Keratinocyte (primary cell): ENCODE measurements at regions not wholly inside any gene's neighbourhood (a gene's known extent, or its start where the extent isn't known, plus 50 kb on each side); places are given as distances from the start of the nearest gene placed in this dataset.

Experiments used
- DNase-seq: peaks from one replicate; pipeline ENCODE4 v3.0.0-alpha.2; 2011; ENCODE audit warnings: low read depth, missing footprints, low spot score
- FAIRE-seq: peaks from 2 replicates; lab custom pipeline; 2011; peaks lifted over from hg19 to GRCh38; lab: Jason Lieb, UNC
- H2AFZ ChIP-seq: 2 replicates; pipeline ENCODE4 v1.6.0; 2012; ENCODE audit warnings: low read length, control low read depth, inconsistent platforms; ENCODE audit not compliant: control insufficient read depth
- H3K27ac ChIP-seq: 2 replicates; pipeline ENCODE4 v1.5.1; 2011; ENCODE audit warnings: low read length; ENCODE audit not compliant: control insufficient read depth, insufficient read depth
- H3K27me3 ChIP-seq: 3 replicates; pipeline ENCODE4 v1.6.0; 2011; ENCODE audit warnings: low read length; ENCODE audit not compliant: control insufficient read depth, insufficient read depth; ENCODE audit errors: extremely low read depth
- H3K36me3 ChIP-seq, 2 experiments: 2 replicates in 1 of 2; 3 replicates in 1 of 2; pipeline ENCODE4 v1.5.1; 2011; ENCODE audit warnings: low read length in 2 of 2, mild to moderate bottlenecking in 1 of 2; ENCODE audit not compliant: control insufficient read depth in 2 of 2, insufficient read depth in 2 of 2; ENCODE audit errors: extremely low read depth in 1 of 2
- H3K4me1 ChIP-seq: 3 replicates; pipeline ENCODE4 v1.5.1; 2011; ENCODE audit warnings: low read length; ENCODE audit not compliant: control insufficient read depth, insufficient read depth; ENCODE audit errors: extremely low read depth
- H3K4me2 ChIP-seq: 3 replicates; pipeline ENCODE4 v1.6.0; 2011; ENCODE audit warnings: low read depth, low read length; ENCODE audit not compliant: control insufficient read depth, insufficient read depth; ENCODE audit errors: extremely low read depth
- H3K4me3 ChIP-seq, 3 experiments: fragments of 200-600 bp in 1 of 3; sonication (generic) in 1 of 3; 2 replicates in 2 of 3; 3 replicates in 1 of 3; pipeline ENCODE4 v1.5.1; 2011 to 2016; ENCODE audit warnings: low read length in 3 of 3, mild to moderate bottlenecking in 3 of 3, control low read depth in 2 of 3, inconsistent platforms in 1 of 3, low read depth in 1 of 3, mixed read lengths in 1 of 3, mixed run types in 1 of 3, moderate library complexity in 1 of 3; ENCODE audit not compliant: control insufficient read depth in 2 of 3, insufficient read depth in 2 of 3; ENCODE audit errors: extremely low read depth in 1 of 3
- H3K79me2 ChIP-seq: 2 replicates; pipeline ENCODE4 v1.6.0; 2012; ENCODE audit warnings: low read length; ENCODE audit not compliant: control insufficient read depth, insufficient read depth
- H3K9ac ChIP-seq: 3 replicates; pipeline ENCODE4 v1.6.0; 2011; ENCODE audit warnings: low read length; ENCODE audit not compliant: control insufficient read depth, insufficient read depth; ENCODE audit errors: extremely low read depth
- H3K9me1 ChIP-seq: 3 replicates; pipeline ENCODE4 v1.6.0; 2011; ENCODE audit warnings: low read length; ENCODE audit not compliant: control insufficient read depth, insufficient read depth; ENCODE audit errors: extremely low read depth
- H3K9me3 ChIP-seq: 2 replicates; pipeline ENCODE4 v1.5.1; 2012; ENCODE audit warnings: low read depth, low read length; ENCODE audit not compliant: control insufficient read depth
- H4K20me1 ChIP-seq: 3 replicates; pipeline ENCODE4 v1.6.0; 2011; ENCODE audit warnings: low read length; ENCODE audit not compliant: control insufficient read depth, insufficient read depth; ENCODE audit errors: extremely low read depth
- CTCF ChIP-seq, 3 experiments: IDR thresholded peaks in 1 of 3; conservative IDR thresholded peaks in 1 of 3; optimal IDR thresholded peaks in 1 of 3; 2 replicates in 2 of 3; 3 replicates in 1 of 3; pipeline versions ENCODE3 to v1.5.1; 2011; ENCODE audit warnings: low read length in 3 of 3, mild to moderate bottlenecking in 3 of 3, moderate library complexity in 2 of 3, control low read depth in 1 of 3, inconsistent platforms in 1 of 3; ENCODE audit not compliant: insufficient read depth in 2 of 3; ENCODE audit errors: extremely low read depth in 1 of 3
- EZH2 ChIP-seq: IDR thresholded peaks from one replicate; pipeline ENCODE4 v1.6.1; 2012; ENCODE audit warnings: inconsistent platforms, mild to moderate bottlenecking, low read length, moderate library complexity
- dilution Hi-C: fragments of 300-500 bp; cut with MboI; formaldehyde crosslinking; loops from one replicate; pipeline ENCODE4 v1.7.0; 2020; ENCODE audit warnings: low sequenced_read_pairs; ENCODE audit not compliant: extremely low pct_ligation_motif_present

- dilution Hi-C loops, result no loop called here
- no peaks in the 10 kb centered on the region for H4K20me1 ChIP-seq
- H3K9me1 ChIP-seq, result no peaks in the 10 kb centered on the region
- H3K4me3 ChIP-seq, result no peak overlapping the region
- no peak for FAIRE-seq
- H3K4me1 ChIP-seq, result no peaks in the 10 kb centered on the region
- no peak overlapping the region for H3K4me2 ChIP-seq
- H3K9ac ChIP-seq, result no peak overlapping the region
- DNase-seq, result no peak
- no peaks in the 10 kb centered on the region for H3K36me3 ChIP-seq
- no peaks in the 10 kb centered on the region for H3K79me2 ChIP-seq
- H3K9me3 ChIP-seq, result no peaks in the 10 kb centered on the region
- no peak for TF ChIP-seq EZH2
- TF ChIP-seq CTCF (optimal IDR thresholded peaks at IDR 0.05 in 1 of 3, IDR thresholded peaks at IDR 0.05 in 1 of 3, conservative IDR thresholded peaks at IDR 0.05 in 1 of 3; ENCODE audit: extremely low read depth in 1 of 3, insufficient read depth in 2 of 3, low read length in 3 of 3), result no peak
- no peak overlapping the region for H2AFZ ChIP-seq
- H3K27ac ChIP-seq, result no peak overlapping the region
- H3K27me3 ChIP-seq, result no peaks in the 10 kb centered on the region
Observed at GRCh38 chr4:141541851-141542250, 94.5 kb upstream of the IL15 start.

- Histone ChIP-seq H3K27ac (no peak overlapping the region), H3K9me3 (no peaks in the 10 kb centered on the region), H3K4me1 (no peaks in the 10 kb centered on the region), H3K4me3 (no peak overlapping the region), H3K9me1 (no peaks in the 10 kb centered on the region), H2AFZ (no peak overlapping the region), H3K4me2 (no peak overlapping the region), H4K20me1 (no peaks in the 10 kb centered on the region), H3K27me3 (no peaks in the 10 kb centered on the region), H3K9ac (no peak overlapping the region), H3K79me2 (no peaks in the 10 kb centered on the region), H3K36me3 (no peaks in the 10 kb centered on the region)
- dilution Hi-C loops, result no loop called here
- FAIRE-seq (no peak), DNase-seq (no peak)
- TF ChIP-seq EZH2 (no peak), CTCF (optimal IDR thresholded peaks at IDR 0.05 in 1 of 3, IDR thresholded peaks at IDR 0.05 in 1 of 3, conservative IDR thresholded peaks at IDR 0.05 in 1 of 3; ENCODE audit: extremely low read depth in 1 of 3, insufficient read depth in 2 of 3, low read length in 3 of 3) (no peak)
Observed at GRCh38 chr4:141543176-141543575, 93.2 kb upstream of the IL15 start.
